HG03378 (cell line): ENCODE measurements at regions not wholly inside any gene's neighbourhood (a gene's known extent, or its start where the extent isn't known, plus 50 kb on each side); places are given as distances from the start of the nearest gene placed in this dataset.
"Not testable (repeated sequence)": the region's sequence is repeated elsewhere in the genome, so short reads cannot be mapped to it uniquely, and the experiment has no call there.

Source experiments
- ATAC-seq: cut with Tn5 transposase; IDR thresholded peaks from one replicate; pipeline ENCODE4 v1.9.1; 2021; ENCODE audit warnings: mild to moderate bottlenecking, moderate library complexity; ENCODE audit not compliant: unreplicated experiment

- ATAC-seq = peak; percentile 94
Observed at GRCh38 chr15:69755551-69756310, 303.1 kb downstream of the RPLP1 start.

- no peak for ATAC-seq
Observed at GRCh38 chr15:69756440-69756839, 303.8 kb downstream of the RPLP1 start.

GRCh38 chr15:69757186-69757585, 304.6 kb downstream of the RPLP1 start:
- no peak for ATAC-seq

DNA sequence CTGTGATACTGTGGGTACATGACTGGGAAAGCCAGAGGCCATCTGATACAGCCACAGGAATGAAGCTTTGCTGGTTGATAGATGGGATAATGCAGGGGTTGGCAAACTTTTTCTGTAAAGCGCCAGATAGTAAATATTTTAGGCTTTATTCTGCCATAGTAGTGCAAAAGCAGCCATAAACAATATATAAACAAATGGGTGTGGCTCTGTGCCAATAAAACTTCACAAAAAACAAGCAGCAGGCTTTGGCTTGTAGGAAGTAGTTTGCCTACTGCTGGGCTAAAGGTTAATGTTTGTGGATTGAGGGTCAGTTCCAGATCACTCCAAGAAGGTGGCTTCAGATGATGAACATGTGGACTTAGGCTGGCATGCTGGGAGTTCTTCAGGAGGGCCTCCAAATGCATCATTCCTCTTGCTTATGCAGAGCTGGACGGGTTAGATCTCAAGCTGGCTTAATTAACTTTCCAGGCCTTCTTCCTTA, 305.7 kb downstream of the RPLP1 start:
- no peak for ATAC-seq

GRCh38 chr15:69758810-69759790, 306.5 kb downstream of the RPLP1 start:
- ATAC-seq = peak; percentile 27

- no peak for ATAC-seq
Observed at GRCh38 chr15:69760258-69760845, 307.7 kb downstream of the RPLP1 start.

DNA sequence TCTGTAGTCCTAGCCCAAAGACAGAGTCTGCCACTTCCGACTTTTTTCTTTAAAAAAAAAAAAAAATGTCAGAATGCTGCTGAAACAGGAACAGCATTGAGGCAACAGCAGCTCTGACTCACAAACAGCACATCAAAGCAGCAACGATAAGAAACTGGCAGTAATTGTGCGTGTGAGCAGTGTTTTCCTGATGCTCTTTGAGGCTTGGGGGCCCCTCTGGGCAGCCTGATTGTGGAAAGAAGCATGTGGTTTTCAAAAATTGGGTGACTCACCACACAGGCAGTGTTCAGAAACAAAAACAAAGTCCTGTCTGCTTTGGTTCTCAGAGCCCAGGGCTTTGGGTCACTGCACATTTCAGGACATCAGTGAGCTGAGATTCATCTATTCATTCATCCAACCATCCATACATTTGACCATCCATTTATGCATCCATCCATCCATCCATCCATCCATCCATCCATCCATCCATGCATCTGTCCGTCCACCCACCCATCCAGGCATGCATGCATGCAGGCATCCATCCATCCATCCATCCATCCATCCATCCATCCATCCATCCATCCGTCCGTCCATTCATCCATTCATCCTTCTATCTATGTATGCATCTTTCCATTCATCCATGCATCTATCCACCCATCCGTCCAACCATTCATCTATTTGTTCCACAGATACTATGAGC, 308.4 kb downstream of the RPLP1 start:
- peak; percentile 66 for ATAC-seq

DNA sequence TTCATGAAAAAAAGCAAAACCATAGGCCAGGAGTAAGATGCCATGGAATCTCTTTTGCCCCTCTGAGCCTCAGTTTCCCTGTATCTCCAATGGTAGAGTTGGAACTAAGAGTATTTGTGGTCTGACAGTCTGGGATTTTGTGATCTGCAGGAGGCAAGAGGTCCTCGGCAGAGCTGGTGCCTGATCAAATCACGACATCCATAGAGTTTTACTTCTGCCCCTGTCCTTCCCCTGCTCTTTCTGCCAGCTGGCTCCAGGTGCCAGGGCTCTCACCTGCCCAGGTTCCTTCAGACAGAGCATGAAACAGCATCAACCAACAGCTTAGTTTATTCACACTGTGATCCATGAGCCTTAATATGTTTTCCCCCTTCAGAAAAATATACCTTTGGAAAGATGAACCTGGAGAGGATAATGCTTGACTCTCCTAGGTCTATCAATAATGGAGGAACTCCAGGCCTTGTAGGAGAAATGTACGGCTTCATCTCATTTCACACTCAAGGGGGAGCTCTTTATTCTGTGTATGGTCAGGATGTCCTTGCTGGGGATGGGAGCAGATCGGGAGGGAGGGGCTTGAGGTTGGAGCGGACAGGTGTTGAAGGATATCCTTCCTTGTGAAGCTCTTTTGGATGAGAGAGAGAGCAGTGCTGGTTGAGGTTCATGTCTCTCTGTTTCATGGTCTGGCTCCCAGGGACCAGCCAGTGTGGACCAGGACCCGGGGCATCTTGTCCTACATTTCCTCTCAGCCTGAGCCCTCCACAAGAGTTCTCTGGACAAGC, 309.9 kb downstream of the RPLP1 start:
- ATAC-seq = no peak

GRCh38 chr15:69763831-69764230, 311.2 kb downstream of the RPLP1 start:
- ATAC-seq = no peak

DNA sequence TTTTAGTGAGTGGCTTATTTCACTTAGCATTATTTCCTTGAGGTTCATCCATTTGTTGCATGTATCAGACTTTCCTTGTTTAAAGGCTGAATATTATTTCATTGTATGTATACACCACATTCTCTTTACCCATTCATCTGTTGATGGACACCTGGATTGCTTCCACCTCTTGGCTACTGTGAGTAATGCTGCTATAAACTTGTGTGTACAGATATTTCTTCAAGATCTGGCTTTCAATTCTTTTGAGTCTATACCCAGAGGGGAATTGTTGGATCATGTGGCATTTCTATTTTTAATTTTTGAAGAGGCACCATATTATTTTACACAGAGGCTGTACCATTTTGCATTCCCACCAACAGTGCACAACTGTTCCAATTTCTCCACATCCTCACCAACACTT, 313.5 kb downstream of the RPLP1 start:
- ATAC-seq = no peak

GRCh38 chr15:69767191-69767590, 314.6 kb downstream of the RPLP1 start:
- no peak for ATAC-seq

DNA sequence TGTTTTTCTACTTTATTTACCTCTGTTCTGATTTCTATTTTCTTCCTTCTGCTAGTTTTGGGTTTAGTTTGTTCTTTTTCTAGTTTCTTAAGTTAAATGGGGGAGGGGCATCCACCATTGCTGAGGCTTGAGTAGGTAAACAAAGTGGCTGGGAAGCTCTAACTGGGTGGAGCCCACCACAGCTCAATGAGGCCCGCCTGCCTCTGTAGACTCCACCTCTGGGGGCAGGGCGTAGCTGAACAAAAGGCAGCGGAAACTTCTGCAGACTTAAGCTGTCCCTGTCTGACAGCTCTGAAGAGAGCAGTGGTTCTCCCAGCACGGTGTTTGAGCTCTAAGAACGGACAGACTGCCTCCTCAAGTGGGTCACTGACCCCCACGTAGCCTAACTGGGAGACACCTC, 316.7 kb downstream of the RPLP1 start:
- not testable (repeated sequence) for ATAC-seq

DNA sequence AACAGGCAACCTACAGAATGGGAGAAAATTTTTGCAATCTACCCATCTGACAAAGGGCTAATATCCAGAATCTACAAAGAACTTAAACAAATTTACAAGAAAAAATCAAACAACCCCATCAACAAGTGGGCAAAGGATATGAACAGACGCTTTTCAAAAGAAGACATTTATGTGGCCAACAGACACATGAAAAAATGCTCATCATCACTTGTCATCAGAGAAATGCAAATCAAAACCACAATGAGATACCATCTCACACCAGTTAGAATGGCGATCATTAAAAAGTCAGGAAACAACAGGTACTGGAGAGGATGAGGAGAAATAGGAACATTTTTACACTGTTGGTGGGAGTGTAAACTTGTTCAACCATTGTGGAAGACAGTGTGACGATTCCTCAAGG, 321.6 kb downstream of the RPLP1 start:
- not testable (repeated sequence) for ATAC-seq

DNA sequence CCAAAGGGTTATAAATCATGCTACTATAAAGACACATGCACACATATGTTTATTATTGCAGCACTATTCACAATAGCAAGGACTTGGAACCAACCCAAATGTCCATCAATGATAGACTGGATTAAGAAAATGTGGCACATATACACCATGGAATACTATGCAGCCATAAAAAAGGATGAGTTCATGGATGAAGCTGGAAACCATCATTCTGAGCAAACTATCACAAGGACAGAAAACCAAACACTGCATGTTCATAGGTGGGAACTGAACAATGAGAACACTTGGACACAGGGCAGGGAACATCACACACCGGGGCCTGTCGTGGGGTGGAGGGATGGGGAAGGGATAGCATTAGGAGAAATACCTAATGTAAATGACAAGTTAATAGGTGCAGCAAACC, 322.1 kb downstream of the RPLP1 start:
- not testable (repeated sequence) for ATAC-seq

GRCh38 chr15:69777356-69777755, 320.4 kb downstream of the TLE3 start:
- no peak for ATAC-seq

DNA sequence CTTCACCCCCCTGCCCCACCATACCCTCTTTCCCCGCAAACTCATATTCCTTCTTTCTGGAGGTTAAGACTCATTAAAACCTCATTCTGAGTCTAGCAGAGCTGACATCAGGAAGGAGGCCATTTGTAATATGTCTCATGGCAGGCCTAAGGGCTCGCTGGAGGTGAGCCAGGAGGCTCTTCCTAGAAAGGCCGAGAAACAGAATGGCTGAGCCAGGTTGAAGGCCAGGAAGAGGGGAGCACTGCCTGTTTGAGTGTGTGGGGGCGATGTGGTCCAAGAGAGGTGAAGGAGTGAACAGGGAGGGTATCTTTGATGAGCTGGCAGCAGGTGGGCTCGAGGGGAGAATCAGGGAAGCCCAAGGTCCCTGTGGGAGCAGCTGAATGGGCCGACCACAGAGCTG, 317.3 kb downstream of the TLE3 start:
- no peak for ATAC-seq

DNA sequence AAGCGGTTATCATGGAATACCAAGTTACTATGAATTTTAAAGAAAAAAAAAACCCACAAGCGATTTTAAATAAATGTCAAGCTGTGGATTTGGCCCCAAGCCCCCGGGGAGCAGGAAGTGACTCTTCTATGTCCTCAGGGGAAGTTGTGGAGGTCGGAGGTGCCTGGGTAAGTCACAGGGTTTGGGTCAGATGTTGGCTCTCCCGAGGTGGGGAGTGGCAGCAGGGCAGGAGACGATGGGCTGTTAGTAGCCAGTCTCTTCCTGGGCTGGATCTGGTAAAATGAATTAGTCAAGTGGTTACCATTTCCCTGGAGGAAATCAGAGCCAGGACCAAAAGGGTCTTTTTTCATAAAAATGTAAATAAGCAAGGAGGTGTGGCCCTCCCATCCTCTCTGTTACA, 316.7 kb downstream of the TLE3 start:
- no peak for ATAC-seq

DNA sequence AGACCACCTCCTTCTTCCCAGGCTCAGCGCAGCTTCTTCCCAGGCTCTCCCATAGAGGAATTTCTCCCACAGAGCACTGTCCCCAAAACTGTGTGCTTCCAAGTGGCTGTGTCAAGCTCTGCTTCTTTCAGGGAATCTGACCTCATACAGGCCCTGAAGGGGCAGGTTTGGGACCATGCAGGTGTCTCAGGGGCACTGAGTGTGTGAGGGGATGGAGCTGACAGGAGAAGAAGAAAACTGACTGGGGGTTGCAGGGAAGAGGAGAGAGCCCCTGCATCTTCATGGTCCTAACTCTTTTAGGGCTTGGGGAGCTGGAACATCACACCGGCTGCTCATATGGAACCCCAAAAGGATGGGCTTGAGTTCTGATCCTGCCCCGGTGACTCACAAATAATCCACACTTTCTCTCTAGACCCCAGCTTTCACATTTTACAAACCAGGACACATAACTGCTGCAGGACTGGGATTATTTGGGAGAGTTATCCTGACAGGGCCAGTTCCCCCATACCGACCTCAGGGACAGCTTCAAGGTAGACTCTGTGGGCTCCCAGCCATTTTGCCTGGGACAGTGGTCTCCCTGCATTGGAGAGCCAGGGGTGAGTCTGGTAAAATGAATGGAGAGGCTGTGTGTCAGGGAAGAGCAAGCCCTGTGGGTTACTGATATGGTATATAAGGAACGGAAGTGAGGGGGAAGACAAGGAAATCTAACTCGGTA, 316.1 kb downstream of the TLE3 start:
- no peak for ATAC-seq

- ATAC-seq = no peak
Observed at GRCh38 chr15:69782139-69782658, 315.5 kb downstream of the TLE3 start.
